Skeletal muscle satellite cell (primary cell): ENCODE measurements at regions not wholly inside any gene's neighbourhood (a gene's known extent, or its start where the extent isn't known, plus 50 kb on each side); places are given as distances from the start of the nearest gene placed in this dataset.

ENCODE experiments used
- H3K27me3 ChIP-seq: 2 replicates; pipeline ENCODE4 v1.7.0; 2013; ENCODE audit warnings: low read length; ENCODE audit not compliant: control insufficient read depth, insufficient read depth
- H3K36me3 ChIP-seq: 2 replicates; pipeline ENCODE4 v1.7.0; 2013; ENCODE audit warnings: mild to moderate bottlenecking, control low read depth, low read length; ENCODE audit not compliant: insufficient read depth
- H3K4me1 ChIP-seq: 2 replicates; pipeline ENCODE4 v1.7.0; 2013; ENCODE audit warnings: low read length; ENCODE audit not compliant: control insufficient read depth, insufficient read depth
- H3K4me2 ChIP-seq: 2 replicates; pipeline ENCODE4 v1.7.0; 2013; ENCODE audit warnings: mild to moderate bottlenecking, low read length
- H3K4me3 ChIP-seq: 2 replicates; pipeline ENCODE4 v1.7.0; 2013; ENCODE audit warnings: low read length
- H3K9ac ChIP-seq: 2 replicates; pipeline ENCODE4 v1.7.0; 2013; ENCODE audit warnings: mild to moderate bottlenecking, low read depth, low read length, moderate library complexity
- H3K9me3 ChIP-seq: replicated peaks from 2 replicates; pipeline ENCODE4 v1.7.0; 2013; ENCODE audit warnings: mild to moderate bottlenecking, control low read depth, low read length

GRCh38 chr14:22140633-22141032 is 448.4 kb downstream of the DAD1 start:
- no peaks in the 10 kb centered on the region for H3K36me3 ChIP-seq
- H3K9me3 ChIP-seq = no peaks in the 10 kb centered on the region
- H3K9ac ChIP-seq = no peak overlapping the region
- no peaks in the 10 kb centered on the region for H3K4me1 ChIP-seq
- no peak overlapping the region for H3K4me2 ChIP-seq
- no peak overlapping the region for H3K4me3 ChIP-seq
- H3K27me3 ChIP-seq = peaks cover 11% of the 10 kb centered on the region

- H3K4me1 ChIP-seq = no peaks in the 10 kb centered on the region
- H3K4me3 ChIP-seq = no peak overlapping the region
- H3K9ac ChIP-seq = no peak overlapping the region
- peaks cover 2% of the 10 kb centered on the region for H3K27me3 ChIP-seq
- H3K4me2 ChIP-seq = no peak overlapping the region
- no peaks in the 10 kb centered on the region for H3K36me3 ChIP-seq
- H3K9me3 ChIP-seq = no peaks in the 10 kb centered on the region
Observed at GRCh38 chr14:22131749-22132476, 457.1 kb downstream of the DAD1 start.

DNA sequence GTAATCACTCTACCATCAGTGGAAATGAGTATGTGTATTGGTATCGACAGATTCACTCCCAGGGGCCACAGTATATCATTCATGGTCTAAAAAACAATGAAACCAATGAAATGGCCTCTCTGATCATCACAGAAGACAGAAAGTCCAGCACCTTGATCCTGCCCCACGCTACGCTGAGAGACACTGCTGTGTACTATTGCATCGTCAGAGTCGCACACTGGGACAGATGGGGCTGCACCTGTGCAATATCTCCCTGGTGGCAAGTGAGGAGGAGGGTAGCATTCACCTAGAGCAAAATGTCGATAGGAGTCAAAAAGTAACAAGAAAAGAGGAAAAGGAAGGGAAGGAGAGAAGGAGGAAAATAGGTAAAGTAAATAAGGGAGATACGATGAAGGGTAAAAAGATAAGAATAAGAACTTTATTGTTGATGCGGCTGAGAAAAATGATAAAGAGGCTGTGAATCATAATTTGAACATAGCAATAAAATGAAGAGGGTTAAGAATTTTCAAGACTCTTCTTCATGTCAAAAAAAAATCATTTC is 450.5 kb upstream of the OR4E1 start:
- Histone ChIP-seq H3K9me3 (no peaks in the 10 kb centered on the region), H3K36me3 (no peaks in the 10 kb centered on the region), H3K4me2 (no peak overlapping the region), H3K4me1 (no peaks in the 10 kb centered on the region), H3K27me3 (peaks cover 10% of the 10 kb centered on the region), H3K9ac (no peak overlapping the region), H3K4me3 (no peak overlapping the region)

GRCh38 chr14:22122829-22123560 is 449.4 kb upstream of the OR4E1 start:
- Histone ChIP-seq H3K36me3 (no peaks in the 10 kb centered on the region), H3K4me1 (no peaks in the 10 kb centered on the region), H3K4me3 (no peak overlapping the region), H3K27me3 (peaks cover 10% of the 10 kb centered on the region), H3K4me2 (no peak overlapping the region), H3K9ac (no peak overlapping the region), H3K9me3 (no peaks in the 10 kb centered on the region)

- Histone ChIP-seq H3K4me1 (no peaks in the 10 kb centered on the region), H3K9ac (no peak overlapping the region), H3K27me3 (peaks cover 13% of the 10 kb centered on the region), H3K4me3 (no peak overlapping the region), H3K4me2 (no peak overlapping the region), H3K36me3 (no peaks in the 10 kb centered on the region), H3K9me3 (no peaks in the 10 kb centered on the region)
Observed at GRCh38 chr14:22122227-22122818, 448.7 kb upstream of the OR4E1 start.

DNA sequence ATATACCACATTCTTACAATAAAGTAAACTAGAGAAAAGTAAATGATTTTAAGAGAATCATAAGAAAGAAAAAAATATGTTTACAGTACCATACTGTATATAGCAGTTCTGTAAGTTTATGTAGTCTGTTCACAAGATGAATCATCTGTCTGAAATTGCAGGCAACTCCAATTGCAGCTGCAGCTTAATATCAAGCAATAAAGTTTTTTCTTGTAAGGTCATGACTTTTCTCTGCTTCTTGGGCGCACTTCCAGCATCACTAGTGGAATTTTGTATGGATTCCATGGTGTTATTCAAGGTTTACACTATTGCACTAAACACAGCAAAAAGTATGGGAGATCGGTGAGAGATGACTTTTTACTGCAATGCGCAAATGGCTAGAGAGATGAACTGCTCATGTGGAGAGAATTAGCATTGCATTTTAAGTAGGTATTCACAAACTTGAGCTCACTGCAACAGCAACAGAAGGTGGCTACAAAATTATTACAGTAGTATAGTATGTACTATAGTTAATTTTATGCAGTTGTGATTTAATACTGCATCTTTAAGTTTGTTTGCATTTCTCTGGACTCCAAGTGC is 445.4 kb upstream of the OR4E1 start:
- Histone ChIP-seq H3K27me3 (peaks cover 13% of the 10 kb centered on the region), H3K36me3 (no peaks in the 10 kb centered on the region), H3K9ac (no peak overlapping the region), H3K4me1 (no peaks in the 10 kb centered on the region), H3K4me3 (no peak overlapping the region), H3K9me3 (no peaks in the 10 kb centered on the region), H3K4me2 (no peak overlapping the region)

GRCh38 chr14:22113401-22113800 is 439.8 kb upstream of the OR4E1 start:
- peaks cover 3% of the 10 kb centered on the region for H3K27me3 ChIP-seq
- H3K9me3 ChIP-seq = no peaks in the 10 kb centered on the region
- H3K9ac ChIP-seq = no peak overlapping the region
- H3K36me3 ChIP-seq = no peaks in the 10 kb centered on the region
- no peak overlapping the region for H3K4me2 ChIP-seq
- no peaks in the 10 kb centered on the region for H3K4me1 ChIP-seq
- no peak overlapping the region for H3K4me3 ChIP-seq

GRCh38 chr14:22112004-22112403 is 438.4 kb upstream of the OR4E1 start:
- Histone ChIP-seq H3K27me3 (no peaks in the 10 kb centered on the region), H3K9ac (no peak overlapping the region), H3K4me2 (no peak overlapping the region), H3K4me1 (no peaks in the 10 kb centered on the region), H3K36me3 (no peaks in the 10 kb centered on the region), H3K9me3 (no peaks in the 10 kb centered on the region), H3K4me3 (no peak overlapping the region)

DNA sequence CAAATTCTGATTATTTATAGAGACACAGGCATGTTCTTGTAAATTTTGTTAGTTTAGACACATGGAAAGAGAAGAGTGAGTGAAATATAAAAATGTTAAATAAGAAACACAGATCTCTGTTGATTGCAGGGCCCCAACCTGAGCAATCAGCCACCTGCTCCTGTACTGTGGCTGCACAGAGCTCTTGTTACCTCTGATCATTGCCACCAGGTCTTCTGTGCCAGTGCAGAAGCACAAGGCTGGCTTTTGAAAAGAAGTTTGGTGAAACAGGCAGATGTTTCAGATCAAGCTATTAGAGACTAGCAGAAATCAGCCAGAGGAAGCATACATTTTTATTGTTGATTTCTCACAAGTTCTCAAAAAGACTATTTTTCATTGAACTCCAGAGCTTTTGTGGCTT is 434.1 kb upstream of the OR4E1 start:
- H3K4me2 ChIP-seq = no peak overlapping the region
- no peaks in the 10 kb centered on the region for H3K4me1 ChIP-seq
- H3K9me3 ChIP-seq = no peaks in the 10 kb centered on the region
- H3K36me3 ChIP-seq = no peaks in the 10 kb centered on the region
- H3K4me3 ChIP-seq = no peak overlapping the region
- peaks cover 14% of the 10 kb centered on the region for H3K27me3 ChIP-seq
- no peak overlapping the region for H3K9ac ChIP-seq

- no peak overlapping the region for H3K4me2 ChIP-seq
- no peaks in the 10 kb centered on the region for H3K9me3 ChIP-seq
- peaks cover 14% of the 10 kb centered on the region for H3K27me3 ChIP-seq
- no peaks in the 10 kb centered on the region for H3K36me3 ChIP-seq
- no peak overlapping the region for H3K4me3 ChIP-seq
- no peaks in the 10 kb centered on the region for H3K4me1 ChIP-seq
- no peak overlapping the region for H3K9ac ChIP-seq
Observed at GRCh38 chr14:22106700-22107697, 433.4 kb upstream of the OR4E1 start.
